BJ (cell line): ENCODE measurements at regions not wholly inside any gene's neighbourhood (a gene's known extent, or its start where the extent isn't known, plus 50 kb on each side); places are given as distances from the start of the nearest gene placed in this dataset.

Source experiments
- CTCF ChIA-PET: fragments of 350-600 bp; formaldehyde crosslinking; extraction: SDS; loops from one replicate; lab custom pipeline; 2021; ENCODE audit warnings: antibody characterized with exemption, inconsistent platforms; lab: Yijun Ruan, JAX
- POLR2A ChIA-PET: fragments of 300-600 bp; sonication (Branson Sonifier 250); formaldehyde crosslinking; extraction: SDS; loops from one replicate; lab custom pipeline; 2021; ENCODE audit warnings: antibody characterized with exemption; lab: Charles Lee
- DNase-seq: peaks from one replicate; pipeline ENCODE4 v3.0.0-alpha.2; 2011; ENCODE audit warnings: low read depth
- H3K27me3 ChIP-seq: 2 replicates; pipeline ENCODE4 v1.6.0; 2011; ENCODE audit warnings: low read length; ENCODE audit not compliant: control insufficient read depth, insufficient read depth
- H3K36me3 ChIP-seq: 2 replicates; pipeline ENCODE4 v1.5.1; 2011; ENCODE audit warnings: low read length; ENCODE audit not compliant: control insufficient read depth, insufficient read depth
- H3K4me3 ChIP-seq: 2 replicates; pipeline ENCODE4 v1.5.1; 2011; ENCODE audit warnings: low read depth, mild to moderate bottlenecking, control low read depth, low read length
- CTCF ChIP-seq: IDR thresholded peaks from 2 replicates; pipeline ENCODE4 v1.5.1; 2011; ENCODE audit warnings: low read depth, mild to moderate bottlenecking, control low read depth, inconsistent platforms, low read length, moderate library complexity; ENCODE audit not compliant: insufficient read depth

DNA sequence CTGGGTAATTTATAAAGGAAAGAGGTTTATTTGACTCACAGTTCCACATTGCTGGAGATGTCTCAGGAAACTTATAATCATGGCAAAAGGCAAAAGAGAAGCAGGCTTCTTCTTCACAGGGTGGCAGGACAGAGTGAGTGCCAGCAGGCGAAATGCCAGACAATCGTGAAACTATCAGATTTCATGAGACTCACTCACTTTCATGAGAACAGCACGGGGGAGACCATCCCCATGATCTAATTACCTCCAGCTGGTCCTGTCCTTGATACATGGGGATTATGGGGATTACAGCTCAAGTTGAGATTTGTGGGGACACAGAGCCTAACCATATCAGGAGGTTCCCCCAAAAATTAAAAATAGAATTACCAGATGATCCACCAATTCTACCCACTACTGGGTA lies 675.5 kb upstream of the SLC8A1 start:
- Histone ChIP-seq H3K36me3 (no peaks in the 10 kb centered on the region), H3K27me3 (no peaks in the 10 kb centered on the region), H3K4me3 (no peak overlapping the region)
- POLR2A ChIA-PET: no interaction called here
- CTCF ChIA-PET: no interaction called here
- TF ChIP-seq CTCF: no peak
- DNase-seq: no peak

DNA sequence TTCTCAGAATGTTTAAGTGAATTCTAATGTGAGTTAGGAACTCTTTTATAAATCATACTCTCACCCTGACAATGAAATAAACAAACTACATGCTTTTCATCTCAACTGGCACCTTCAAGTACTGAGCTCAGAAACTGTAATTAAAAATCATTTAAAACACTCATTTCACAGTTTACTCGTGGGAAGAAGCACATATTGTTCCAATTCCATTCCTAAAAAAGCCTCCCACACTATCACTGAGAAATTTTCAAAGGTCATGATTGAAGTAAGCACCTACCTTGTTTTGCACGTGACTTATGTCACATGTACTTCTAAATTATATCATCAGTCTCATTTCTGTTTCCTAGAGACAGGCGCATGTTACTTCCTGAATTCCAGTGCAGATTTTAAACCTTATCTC lies 678.1 kb upstream of the SLC8A1 start:
- ChIA-PET POLR2A (no interaction called here), CTCF (no interaction called here)
- H3K27me3 ChIP-seq: no peaks in the 10 kb centered on the region
- no peak for TF ChIP-seq CTCF
- no peak for DNase-seq
- H3K4me3 ChIP-seq: no peak overlapping the region
- no peaks in the 10 kb centered on the region for H3K36me3 ChIP-seq

- no peaks in the 10 kb centered on the region for H3K27me3 ChIP-seq
- CTCF ChIA-PET: no interaction called here
- TF ChIP-seq CTCF: no peak
- no peaks in the 10 kb centered on the region for H3K36me3 ChIP-seq
- POLR2A ChIA-PET: no interaction called here
- H3K4me3 ChIP-seq: no peak overlapping the region
- no peak for DNase-seq
Observed at GRCh38 chr2:41137031-41137430, 685.1 kb upstream of the SLC8A1 start.

GRCh38 chr2:41141146-41141791 lies 689.4 kb upstream of the SLC8A1 start:
- CTCF ChIA-PET: interaction anchor here (0.6 to 0.7 kb wide), 2 partner anchors 9 to 136 kb away, joined by 3 read pairs; no protein-coding TSS in a partner anchor
- no peak for DNase-seq
- Histone ChIP-seq H3K27me3 (no peaks in the 10 kb centered on the region), H3K4me3 (no peak overlapping the region), H3K36me3 (no peaks in the 10 kb centered on the region)
- POLR2A ChIA-PET: no interaction called here
- TF ChIP-seq CTCF: no peak

GRCh38 chr2:41142478-41142877 lies 690.6 kb upstream of the SLC8A1 start:
- ChIA-PET POLR2A (no interaction called here), CTCF (no interaction called here)
- H3K27me3 ChIP-seq: no peaks in the 10 kb centered on the region
- H3K4me3 ChIP-seq: no peak overlapping the region
- no peak for DNase-seq
- H3K36me3 ChIP-seq: no peaks in the 10 kb centered on the region
- TF ChIP-seq CTCF: no peak
